Panc1 (cell line): ENCODE measurements at regions not wholly inside any gene's neighbourhood (a gene's known extent, or its start where the extent isn't known, plus 50 kb on each side); places are given as distances from the start of the nearest gene placed in this dataset.
A peak's percentile ranks its signal among the peaks of the same experiment; 100 is the strongest.

Experiments
- ATAC-seq: fragments of 200-7000 bp; cut with Tn5 transposase; 2 replicates; pipeline ENCODE4 v1.9.1; 2020; ENCODE audit warnings: mild to moderate bottlenecking, moderate library complexity
- BruUV-seq: library from RNA; stranded (reverse); fragments of 400-500 nt; replicated peaks from 2 replicates; lab custom pipeline; 2021; lab: Mats Ljungman, UMichigan
- CTCF ChIA-PET: fragments of 300-600 bp; sonication (Branson Sonifier 250); formaldehyde crosslinking; loops from one replicate; lab custom pipeline; 2022; ENCODE audit warnings: antibody characterized with exemption; lab: Charles Lee
- POLR2A ChIA-PET: fragments of 300-600 bp; sonication (Branson Sonifier 250); formaldehyde crosslinking; loops from one replicate; lab custom pipeline; 2022; ENCODE audit warnings: antibody characterized with exemption; lab: Charles Lee
- DNase-seq: peaks from one replicate; pipeline ENCODE4 v3.0.0-alpha.2; 2010; ENCODE audit warnings: low read depth, low spot score
- H3K27ac ChIP-seq: 2 replicates; pipeline ENCODE4 v1.5.1; 2011; ENCODE audit warnings: mild to moderate bottlenecking, low read length, inconsistent platforms
- H3K27me3 ChIP-seq: fragments of 200-500 bp; sonication (Bioruptor generic); 2 replicates; pipeline ENCODE4 v1.6.0; 2014; ENCODE audit warnings: low read length, inconsistent platforms; ENCODE audit not compliant: control insufficient read depth, insufficient read depth
- H3K36me3 ChIP-seq: fragments of 200-500 bp; sonication (Bioruptor generic); 2 replicates; pipeline ENCODE4 v1.5.1; 2014; ENCODE audit warnings: inconsistent platforms, mild to moderate bottlenecking, low read length, moderate library complexity; ENCODE audit not compliant: control insufficient read depth, insufficient read depth
- H3K4me1 ChIP-seq: 2 replicates; pipeline ENCODE4 v1.5.1; 2011; ENCODE audit warnings: inconsistent platforms, mild to moderate bottlenecking, low read length, moderate library complexity; ENCODE audit not compliant: control insufficient read depth, insufficient read depth
- H3K4me3 ChIP-seq, 2 experiments: 2 replicates each; pipeline ENCODE4 v1.5.1; 2011 to 2012; ENCODE audit warnings: low read depth in 2 of 2, low read length in 2 of 2, mild to moderate bottlenecking in 2 of 2, inconsistent platforms in 1 of 2, moderate library complexity in 1 of 2
- H3K9me3 ChIP-seq: fragments of 200-500 bp; sonication (Bioruptor generic); 2 replicates; pipeline ENCODE4 v1.5.1; 2014; ENCODE audit warnings: low read depth, mild to moderate bottlenecking, inconsistent platforms, low read length, moderate library complexity; ENCODE audit not compliant: control insufficient read depth, insufficient read depth
- POLR2AphosphoS5 ChIP-seq: IDR thresholded peaks from 2 replicates; pipeline ENCODE4 v1.6.1; 2012; ENCODE audit warnings: mild to moderate bottlenecking, low read depth, low read length, moderate library complexity
- SIN3A ChIP-seq: IDR thresholded peaks from 2 replicates; pipeline ENCODE4 v1.6.1; 2012; ENCODE audit warnings: low read depth, mild to moderate bottlenecking, low read length, moderate library complexity, borderline replicate concordance; ENCODE audit not compliant: insufficient read depth
- TCF7L2 ChIP-seq: IDR thresholded peaks from 2 replicates; pipeline ENCODE4 v1.6.1; 2011; ENCODE audit warnings: mild to moderate bottlenecking, low read depth, low read length, inconsistent platforms
- in situ Hi-C: cut with HindIII; loops from 2 replicates; pipeline ENCODE4 v1.10.0; 2016; ENCODE audit warnings: low sequenced_read_pairs, low pct_unique_long_range_greater_than_20kb
- intact Hi-C: fragments of 100-400 bp; cut with micrococcal nuclease; formaldehyde crosslinking; loops from one replicate; pipeline ENCODE4 v1.10.0; 2022; ENCODE audit not compliant: unreplicated experiment
- TF ChIP-seq, protein P1 (sequence below): fragments of 450-650 bp; IDR thresholded peaks from 2 replicates; pipeline ENCODE4 v1.5.1; 2017; ENCODE audit warnings: mild to moderate bottlenecking
- TF ChIP-seq, protein P2 (sequence below), 2 experiments: IDR thresholded peaks; 2 replicates each; pipeline ENCODE4 v1.6.1; 2011 to 2012; ENCODE audit warnings: low read depth in 2 of 2, control low read depth in 1 of 2, low read length in 1 of 2, mild to moderate bottlenecking in 1 of 2, moderate library complexity in 1 of 2; ENCODE audit not compliant: insufficient read depth in 1 of 2

DNA sequence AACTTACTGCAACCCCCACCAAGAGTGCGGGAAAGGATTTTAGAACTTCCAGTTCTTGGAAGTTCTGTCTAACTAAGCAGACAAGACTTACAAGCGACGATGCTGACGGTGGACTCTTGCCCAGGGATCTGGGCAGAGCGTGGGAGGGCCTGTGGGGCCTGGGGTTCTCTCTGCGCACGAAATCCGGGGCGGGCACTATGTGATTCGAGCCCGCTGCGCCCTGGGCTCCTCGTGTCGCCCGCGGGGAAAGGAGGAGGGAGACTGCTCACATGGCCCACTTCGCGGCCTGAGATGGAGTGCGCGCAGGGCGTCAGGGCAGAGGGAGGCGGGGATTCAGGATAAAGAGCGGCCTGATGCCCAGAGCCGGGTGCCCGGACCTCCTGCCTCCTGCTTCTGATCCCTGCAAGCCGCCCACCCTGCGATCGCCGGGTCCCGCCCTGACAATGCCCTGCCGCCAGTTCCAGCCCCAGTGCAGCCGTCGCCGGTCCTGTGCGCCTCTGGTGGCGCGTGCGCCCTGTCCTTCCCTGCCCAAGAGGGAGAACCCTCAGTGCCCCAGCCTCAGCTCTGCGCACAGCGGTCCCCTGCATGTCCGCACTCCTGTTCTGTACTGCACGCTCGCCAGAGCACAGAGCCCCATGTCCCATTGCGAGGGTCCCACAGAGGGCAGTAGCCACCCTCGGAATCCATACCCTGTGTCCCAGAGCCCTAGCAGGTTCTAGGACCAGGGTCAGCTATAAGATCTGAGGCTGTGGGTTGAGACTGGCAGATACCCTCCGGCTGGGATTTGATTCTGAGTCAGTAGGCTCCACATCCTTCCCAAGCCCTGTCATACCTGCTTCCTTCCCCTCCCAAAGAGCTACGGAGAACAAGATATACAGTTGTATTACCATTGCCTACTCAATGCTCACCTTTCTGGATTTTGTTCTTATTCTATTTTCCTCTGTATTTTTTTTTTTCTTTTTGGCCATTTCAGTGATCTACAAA, 99.4 kb upstream of the TMEM106B start:
- H3K9me3 ChIP-seq: no peaks in the 10 kb centered on the region
- no peak; the same call in 1 of the 2 replicates for TF ChIP-seq SIN3A
- peak; percentile 36; the same call in 1 of the 2 replicates for TF ChIP-seq POLR2AphosphoS5
- TF ChIP-seq, protein P1, sequence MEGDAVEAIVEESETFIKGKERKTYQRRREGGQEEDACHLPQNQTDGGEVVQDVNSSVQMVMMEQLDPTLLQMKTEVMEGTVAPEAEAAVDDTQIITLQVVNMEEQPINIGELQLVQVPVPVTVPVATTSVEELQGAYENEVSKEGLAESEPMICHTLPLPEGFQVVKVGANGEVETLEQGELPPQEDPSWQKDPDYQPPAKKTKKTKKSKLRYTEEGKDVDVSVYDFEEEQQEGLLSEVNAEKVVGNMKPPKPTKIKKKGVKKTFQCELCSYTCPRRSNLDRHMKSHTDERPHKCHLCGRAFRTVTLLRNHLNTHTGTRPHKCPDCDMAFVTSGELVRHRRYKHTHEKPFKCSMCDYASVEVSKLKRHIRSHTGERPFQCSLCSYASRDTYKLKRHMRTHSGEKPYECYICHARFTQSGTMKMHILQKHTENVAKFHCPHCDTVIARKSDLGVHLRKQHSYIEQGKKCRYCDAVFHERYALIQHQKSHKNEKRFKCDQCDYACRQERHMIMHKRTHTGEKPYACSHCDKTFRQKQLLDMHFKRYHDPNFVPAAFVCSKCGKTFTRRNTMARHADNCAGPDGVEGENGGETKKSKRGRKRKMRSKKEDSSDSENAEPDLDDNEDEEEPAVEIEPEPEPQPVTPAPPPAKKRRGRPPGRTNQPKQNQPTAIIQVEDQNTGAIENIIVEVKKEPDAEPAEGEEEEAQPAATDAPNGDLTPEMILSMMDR: peak; percentile 75
- peak; percentile 49; the same call in 1 of the 2 replicates for TF ChIP-seq TCF7L2
- TF ChIP-seq, protein P2, sequence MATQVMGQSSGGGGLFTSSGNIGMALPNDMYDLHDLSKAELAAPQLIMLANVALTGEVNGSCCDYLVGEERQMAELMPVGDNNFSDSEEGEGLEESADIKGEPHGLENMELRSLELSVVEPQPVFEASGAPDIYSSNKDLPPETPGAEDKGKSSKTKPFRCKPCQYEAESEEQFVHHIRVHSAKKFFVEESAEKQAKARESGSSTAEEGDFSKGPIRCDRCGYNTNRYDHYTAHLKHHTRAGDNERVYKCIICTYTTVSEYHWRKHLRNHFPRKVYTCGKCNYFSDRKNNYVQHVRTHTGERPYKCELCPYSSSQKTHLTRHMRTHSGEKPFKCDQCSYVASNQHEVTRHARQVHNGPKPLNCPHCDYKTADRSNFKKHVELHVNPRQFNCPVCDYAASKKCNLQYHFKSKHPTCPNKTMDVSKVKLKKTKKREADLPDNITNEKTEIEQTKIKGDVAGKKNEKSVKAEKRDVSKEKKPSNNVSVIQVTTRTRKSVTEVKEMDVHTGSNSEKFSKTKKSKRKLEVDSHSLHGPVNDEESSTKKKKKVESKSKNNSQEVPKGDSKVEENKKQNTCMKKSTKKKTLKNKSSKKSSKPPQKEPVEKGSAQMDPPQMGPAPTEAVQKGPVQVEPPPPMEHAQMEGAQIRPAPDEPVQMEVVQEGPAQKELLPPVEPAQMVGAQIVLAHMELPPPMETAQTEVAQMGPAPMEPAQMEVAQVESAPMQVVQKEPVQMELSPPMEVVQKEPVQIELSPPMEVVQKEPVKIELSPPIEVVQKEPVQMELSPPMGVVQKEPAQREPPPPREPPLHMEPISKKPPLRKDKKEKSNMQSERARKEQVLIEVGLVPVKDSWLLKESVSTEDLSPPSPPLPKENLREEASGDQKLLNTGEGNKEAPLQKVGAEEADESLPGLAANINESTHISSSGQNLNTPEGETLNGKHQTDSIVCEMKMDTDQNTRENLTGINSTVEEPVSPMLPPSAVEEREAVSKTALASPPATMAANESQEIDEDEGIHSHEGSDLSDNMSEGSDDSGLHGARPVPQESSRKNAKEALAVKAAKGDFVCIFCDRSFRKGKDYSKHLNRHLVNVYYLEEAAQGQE (IDR thresholded peaks at IDR 0.05; ENCODE audit: insufficient read depth in 1 of 2, low read depth in 2 of 2, low read length in 1 of 2): no peak
- ATAC-seq (peak; percentile 93), DNase-seq (peak; percentile 67)
- H3K27ac ChIP-seq: peak overlapping the region; percentile 97
- ChIA-PET POLR2A (no interaction called here), CTCF (interaction anchor here (0.7 kb wide), 1 partner anchor 129 kb away, joined by 4 read pairs; no protein-coding TSS in a partner anchor)
- H3K4me3 ChIP-seq: peak overlapping the region; percentile 57 to 63
- no TSS peak for BruUV-seq
- H3K36me3 ChIP-seq: no peaks in the 10 kb centered on the region
- H3K27me3 ChIP-seq: no peaks in the 10 kb centered on the region
- intact Hi-C loops (loop anchor here (5.0 kb wide), 2 partner anchors 101 to 211 kb away; partner anchors contain the start of gene TMEM106B), in situ Hi-C loops (no loop called here)
- H3K4me1 ChIP-seq: peaks cover 47% of the 10 kb centered on the region

DNA sequence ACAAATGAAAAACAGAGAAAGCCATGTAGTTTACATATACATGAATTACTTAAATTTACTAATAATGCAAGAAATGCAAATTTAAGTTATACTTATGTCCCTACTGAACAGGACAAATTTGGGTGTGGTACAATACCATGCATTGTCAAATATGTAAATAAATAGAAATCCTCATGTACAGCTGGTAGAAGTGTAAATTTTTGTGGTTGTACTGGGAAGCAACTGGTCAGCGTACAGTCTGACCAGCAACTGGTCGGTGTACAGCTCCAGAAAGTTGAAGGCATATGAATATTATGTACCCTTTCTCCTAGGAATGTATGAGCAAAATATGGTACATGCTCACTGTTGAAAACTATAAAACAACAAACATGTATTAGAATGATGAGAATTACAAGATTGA, 93.9 kb upstream of the TMEM106B start:
- in situ Hi-C loops: no loop called here
- no peak for DNase-seq
- CTCF ChIA-PET: no interaction called here
- no TSS peak for BruUV-seq
- Histone ChIP-seq H3K27me3 (no peaks in the 10 kb centered on the region), H3K4me1 (peaks cover 6% of the 10 kb centered on the region), H3K4me3 (no peak overlapping the region), H3K27ac (no peak overlapping the region), H3K9me3 (no peaks in the 10 kb centered on the region), H3K36me3 (no peaks in the 10 kb centered on the region)
- POLR2A ChIA-PET: no interaction called here
- TF ChIP-seq POLR2AphosphoS5 (no peak), SIN3A (no peak), TCF7L2 (no peak)
- TF ChIP-seq, protein P1: no peak
- TF ChIP-seq, protein P2 (IDR thresholded peaks at IDR 0.05; ENCODE audit: insufficient read depth in 1 of 2, low read depth in 2 of 2, low read length in 1 of 2): no peak
- intact Hi-C loops: no loop called here
- no peak for ATAC-seq
